ENCODE measurements at regions not wholly inside any gene's neighbourhood (a gene's known extent, or its start where the extent isn't known, plus 50 kb on each side); places are given as distances from the start of the nearest gene placed in this dataset.

DNA sequence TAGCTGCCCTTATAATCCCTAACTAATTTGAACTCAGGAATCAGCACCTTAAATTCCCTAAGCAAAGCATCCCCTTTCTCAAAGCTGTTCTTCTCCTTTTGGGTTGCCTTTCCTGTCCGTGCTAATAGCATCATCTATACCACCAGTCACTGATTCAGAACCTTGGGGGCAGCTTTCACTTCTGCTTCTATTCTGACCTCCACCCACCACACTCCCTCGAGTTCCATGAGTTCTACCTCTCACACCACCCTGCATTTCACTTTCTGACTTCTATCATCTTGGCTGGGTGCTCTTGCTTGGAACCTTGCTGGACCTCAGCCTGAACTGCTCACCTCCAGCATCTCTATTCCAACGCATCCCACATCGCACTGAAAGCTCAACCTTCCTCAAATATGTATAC, 55.4 kb upstream of the KCNMB2 start:
- DNase-seq (ENCODE audit: low read depth in 2 of 2), result no peak

DNA sequence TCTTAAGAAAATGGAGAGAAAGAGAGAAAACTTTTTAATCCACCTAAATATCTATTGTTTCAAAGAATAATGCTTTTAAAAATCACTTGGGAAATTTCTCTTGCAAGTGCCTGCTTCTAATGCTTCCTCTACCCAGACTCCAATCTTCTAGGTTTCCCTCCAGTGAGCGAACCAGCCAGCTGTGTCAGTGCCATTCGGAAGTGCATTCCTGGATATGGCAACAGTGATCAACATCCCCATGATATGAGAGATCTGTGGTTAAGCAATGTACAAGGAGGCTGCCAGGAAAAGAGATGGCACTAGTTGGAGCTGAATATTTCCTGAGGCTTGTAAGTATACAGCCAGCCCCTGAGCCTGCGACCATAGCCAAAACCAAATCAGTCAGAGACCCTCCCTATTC, 53.3 kb upstream of the KCNMB2 start:
- DNase-seq (ENCODE audit: low read depth in 2 of 2), result no peak

DNA sequence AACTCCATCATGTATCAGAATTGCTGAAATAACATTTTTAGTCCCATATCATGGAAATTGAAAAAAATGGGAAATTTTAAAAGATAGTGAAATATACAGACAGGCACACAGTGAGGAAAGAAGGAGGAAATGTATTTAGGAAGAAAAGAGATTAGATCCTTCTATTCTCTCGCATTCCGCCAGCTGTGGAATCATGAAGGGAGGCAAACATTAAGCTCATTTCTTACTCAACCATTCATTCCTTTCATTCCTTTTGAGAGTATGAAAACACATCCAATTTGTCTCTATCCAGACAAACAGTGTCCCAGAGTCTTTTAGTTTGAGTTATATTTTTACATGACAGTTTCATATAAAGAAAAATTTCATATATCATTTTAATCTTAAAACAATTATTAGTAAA, 52.5 kb upstream of the KCNMB2 start:
- no peak for DNase-seq (ENCODE audit: low read depth in 2 of 2)

- no peak for DNase-seq (ENCODE audit: low read depth in 2 of 2)
Observed at GRCh38 chr3:178485756-178486155, 50.5 kb upstream of the KCNMB2 start.

Measured in stimulated activated CD8-positive, alpha-beta memory T cell treated with anti-CD3 and anti-CD28 coated beads, Interleukin-2, amount 100 ng/mL, for 48 hours (primary cell).